IMR-90 (cell line): ENCODE measurements at regions not wholly inside any gene's neighbourhood (a gene's known extent, or its start where the extent isn't known, plus 50 kb on each side); places are given as distances from the start of the nearest gene placed in this dataset.
"Not testable (repeated sequence)": the region's sequence is repeated elsewhere in the genome, so short reads cannot be mapped to it uniquely, and the experiment has no call there.

Experiments used
- BHLHE40 ChIP-seq: fragments of 150-350 bp; IDR thresholded peaks from 2 replicates; pipeline ENCODE4 v1.6.1; 2016; ENCODE audit warnings: mild to moderate bottlenecking, low read depth, low read length
- CEBPB ChIP-seq: IDR thresholded peaks from 2 replicates; pipeline ENCODE4 v1.6.1; 2012; ENCODE audit warnings: low read depth, low read length, improper control_type of control experiment
- FOS ChIP-seq: fragments of 150-350 bp; IDR thresholded peaks from 2 replicates; pipeline ENCODE4 v1.6.1; 2016; ENCODE audit warnings: low read depth, low read length
- MAFK ChIP-seq: IDR thresholded peaks from 2 replicates; pipeline ENCODE4 v1.6.1; 2012; ENCODE audit warnings: low read depth, low read length, improper control_type of control experiment
- NFE2L2 ChIP-seq: fragments of 150-350 bp; IDR thresholded peaks from 2 replicates; pipeline ENCODE4 v1.6.1; 2016; ENCODE audit warnings: low read depth, mild to moderate bottlenecking, low read length
- POLR2A ChIP-seq: IDR thresholded peaks from 2 replicates; pipeline ENCODE4 v1.6.1; 2012; ENCODE audit warnings: mild to moderate bottlenecking, low read depth, low read length
- RAD21 ChIP-seq: IDR thresholded peaks from 2 replicates; pipeline ENCODE4 v1.6.1; 2012; ENCODE audit warnings: low read length, improper control_type of control experiment
- RCOR1 ChIP-seq: IDR thresholded peaks from 2 replicates; pipeline ENCODE4 v1.6.1; 2012; ENCODE audit warnings: mild to moderate bottlenecking, low read length, improper control_type of control experiment; ENCODE audit not compliant: insufficient replicate concordance
- TF ChIP-seq, protein P1 (sequence below): conservative IDR thresholded peaks from 2 replicates; pipeline ENCODE4 v1.5.1; 2012; ENCODE audit warnings: mild to moderate bottlenecking, low read depth, low read length, improper control_type of control experiment
- TF ChIP-seq, protein P2 (sequence below): fragments of 150-350 bp; IDR thresholded peaks from 2 replicates; pipeline ENCODE4 v1.6.1; 2017; ENCODE audit warnings: mild to moderate bottlenecking, antibody characterized with exemption, low read length, low read depth
- TF ChIP-seq, protein P3 (sequence below): fragments of 150-350 bp; IDR thresholded peaks from 2 replicates; pipeline ENCODE4 v1.6.1; 2016; ENCODE audit warnings: low read depth, mild to moderate bottlenecking, low read length, moderate library complexity, borderline replicate concordance

DNA sequence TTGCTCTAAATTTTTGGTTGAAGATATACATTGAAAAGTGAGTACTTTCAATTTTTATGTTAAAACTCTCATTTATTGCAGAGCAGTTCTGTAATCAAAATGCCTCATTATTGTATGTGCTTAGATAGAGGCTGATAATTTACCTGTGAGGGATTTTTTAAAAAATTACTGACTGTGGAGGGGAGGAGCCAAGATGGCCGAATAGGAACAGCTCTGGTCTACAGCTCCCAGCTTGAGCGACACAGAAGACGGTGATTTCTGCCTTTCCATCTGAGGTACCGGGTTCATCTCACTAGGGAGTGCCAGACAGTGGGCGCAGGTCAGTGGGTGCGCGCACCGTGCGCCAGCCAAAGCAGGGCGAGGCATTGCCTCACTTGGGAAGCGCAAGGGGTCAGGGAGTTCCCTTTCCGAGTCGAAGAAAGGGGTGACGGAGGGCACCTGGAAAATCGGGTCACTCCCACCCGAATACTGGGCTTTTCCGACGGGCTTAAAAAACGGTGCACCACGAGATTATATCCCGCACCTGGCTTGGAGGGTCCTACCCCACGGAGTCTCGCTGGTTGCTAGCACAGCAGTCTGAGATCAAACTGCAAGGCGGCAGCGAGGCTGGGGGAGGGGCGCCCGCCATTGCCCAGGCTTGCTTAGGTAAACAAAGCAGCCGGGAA, 89.4 kb downstream of the DDX11 start:
- not testable (repeated sequence) for TF ChIP-seq POLR2A, MAFK, RAD21, CEBPB, NFE2L2, RCOR1, BHLHE40, FOS
- TF ChIP-seq, protein P1, sequence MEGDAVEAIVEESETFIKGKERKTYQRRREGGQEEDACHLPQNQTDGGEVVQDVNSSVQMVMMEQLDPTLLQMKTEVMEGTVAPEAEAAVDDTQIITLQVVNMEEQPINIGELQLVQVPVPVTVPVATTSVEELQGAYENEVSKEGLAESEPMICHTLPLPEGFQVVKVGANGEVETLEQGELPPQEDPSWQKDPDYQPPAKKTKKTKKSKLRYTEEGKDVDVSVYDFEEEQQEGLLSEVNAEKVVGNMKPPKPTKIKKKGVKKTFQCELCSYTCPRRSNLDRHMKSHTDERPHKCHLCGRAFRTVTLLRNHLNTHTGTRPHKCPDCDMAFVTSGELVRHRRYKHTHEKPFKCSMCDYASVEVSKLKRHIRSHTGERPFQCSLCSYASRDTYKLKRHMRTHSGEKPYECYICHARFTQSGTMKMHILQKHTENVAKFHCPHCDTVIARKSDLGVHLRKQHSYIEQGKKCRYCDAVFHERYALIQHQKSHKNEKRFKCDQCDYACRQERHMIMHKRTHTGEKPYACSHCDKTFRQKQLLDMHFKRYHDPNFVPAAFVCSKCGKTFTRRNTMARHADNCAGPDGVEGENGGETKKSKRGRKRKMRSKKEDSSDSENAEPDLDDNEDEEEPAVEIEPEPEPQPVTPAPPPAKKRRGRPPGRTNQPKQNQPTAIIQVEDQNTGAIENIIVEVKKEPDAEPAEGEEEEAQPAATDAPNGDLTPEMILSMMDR, result not testable (repeated sequence)
- TF ChIP-seq, protein P2, sequence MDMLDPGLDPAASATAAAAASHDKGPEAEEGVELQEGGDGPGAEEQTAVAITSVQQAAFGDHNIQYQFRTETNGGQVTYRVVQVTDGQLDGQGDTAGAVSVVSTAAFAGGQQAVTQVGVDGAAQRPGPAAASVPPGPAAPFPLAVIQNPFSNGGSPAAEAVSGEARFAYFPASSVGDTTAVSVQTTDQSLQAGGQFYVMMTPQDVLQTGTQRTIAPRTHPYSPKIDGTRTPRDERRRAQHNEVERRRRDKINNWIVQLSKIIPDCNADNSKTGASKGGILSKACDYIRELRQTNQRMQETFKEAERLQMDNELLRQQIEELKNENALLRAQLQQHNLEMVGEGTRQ, result not testable (repeated sequence)
- TF ChIP-seq, protein P3, sequence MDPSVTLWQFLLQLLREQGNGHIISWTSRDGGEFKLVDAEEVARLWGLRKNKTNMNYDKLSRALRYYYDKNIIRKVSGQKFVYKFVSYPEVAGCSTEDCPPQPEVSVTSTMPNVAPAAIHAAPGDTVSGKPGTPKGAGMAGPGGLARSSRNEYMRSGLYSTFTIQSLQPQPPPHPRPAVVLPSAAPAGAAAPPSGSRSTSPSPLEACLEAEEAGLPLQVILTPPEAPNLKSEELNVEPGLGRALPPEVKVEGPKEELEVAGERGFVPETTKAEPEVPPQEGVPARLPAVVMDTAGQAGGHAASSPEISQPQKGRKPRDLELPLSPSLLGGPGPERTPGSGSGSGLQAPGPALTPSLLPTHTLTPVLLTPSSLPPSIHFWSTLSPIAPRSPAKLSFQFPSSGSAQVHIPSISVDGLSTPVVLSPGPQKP, result not testable (repeated sequence)
